HG03066 (cell line): ENCODE measurements at regions not wholly inside any gene's neighbourhood (a gene's known extent, or its start where the extent isn't known, plus 50 kb on each side); places are given as distances from the start of the nearest gene placed in this dataset.
A peak's percentile ranks its signal among the peaks of the same experiment; 100 is the strongest.

Experiments used
- ATAC-seq: cut with Tn5 transposase; IDR thresholded peaks from one replicate; pipeline ENCODE4 v1.9.1; 2021; ENCODE audit warnings: low read depth; ENCODE audit not compliant: unreplicated experiment

DNA sequence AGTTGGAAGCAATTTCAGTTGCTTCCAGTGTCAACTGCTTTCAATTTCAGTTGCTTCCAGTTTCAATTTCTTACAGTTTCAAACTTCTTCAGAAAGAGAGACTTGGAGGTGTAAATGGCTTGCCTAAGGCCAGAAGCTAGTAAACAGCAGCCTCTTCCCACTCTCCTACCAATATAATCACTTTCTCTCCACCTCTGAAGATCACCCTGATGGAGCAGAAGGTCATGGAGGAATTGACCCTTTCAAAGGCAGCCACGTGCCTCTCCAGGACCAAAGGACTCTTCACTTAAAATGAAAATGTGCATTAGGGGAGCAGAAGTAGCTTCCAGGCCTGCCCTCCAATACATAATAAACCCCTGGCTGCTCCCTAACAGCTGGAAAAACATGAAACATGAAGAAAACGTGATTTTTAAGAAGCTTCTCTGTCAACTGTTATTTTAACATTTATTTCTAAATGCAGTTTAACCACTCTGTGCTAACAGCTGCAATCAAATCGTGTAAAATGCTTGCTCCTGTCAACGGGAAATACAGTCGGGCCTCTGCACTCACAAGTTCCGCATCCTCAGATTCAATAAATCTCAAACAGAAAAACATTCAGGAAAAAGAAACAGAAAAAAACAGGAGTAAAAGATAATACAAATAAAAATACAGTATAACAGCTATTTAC lies 1020.6 kb downstream of the XPNPEP1 start:
- no peak for ATAC-seq

DNA sequence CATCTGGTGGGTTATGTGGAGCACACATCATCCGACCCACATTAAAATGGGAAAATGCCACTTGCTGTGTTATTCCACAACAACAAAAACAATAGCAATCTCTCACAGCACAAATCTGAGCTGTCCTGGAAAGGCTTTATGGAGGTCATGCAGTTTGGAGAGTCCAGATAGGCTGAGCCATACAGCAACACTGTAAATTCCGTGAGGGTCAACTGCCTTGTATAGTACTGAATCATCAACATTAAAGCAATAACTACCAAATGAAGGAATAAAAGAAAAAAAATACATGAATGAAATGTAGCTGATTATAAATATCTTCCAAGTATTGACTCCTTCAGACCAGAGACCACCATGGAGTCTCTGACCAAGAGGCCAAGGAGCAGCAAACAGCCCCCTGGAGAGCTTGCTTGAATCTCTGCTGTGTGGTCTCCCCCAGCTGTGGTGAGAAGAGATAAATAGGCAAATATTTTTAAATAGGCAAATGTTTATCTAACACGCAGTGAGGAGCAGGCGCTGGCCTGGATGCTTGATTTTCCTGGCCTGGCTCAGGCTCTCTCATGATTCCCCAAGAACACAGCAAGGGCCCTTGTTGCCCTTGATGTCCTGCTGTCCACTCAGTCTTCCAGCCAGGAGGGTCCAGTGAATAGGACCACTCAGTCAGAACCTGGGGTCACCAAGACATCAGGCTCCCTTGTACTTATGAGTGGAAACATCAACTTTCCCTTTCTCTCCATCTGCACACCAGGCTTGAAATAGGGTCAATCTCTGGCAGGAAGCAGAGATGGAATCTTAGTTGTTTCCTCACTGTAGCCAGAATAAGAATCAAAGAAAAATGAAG lies 1021.3 kb downstream of the XPNPEP1 start:
- no peak for ATAC-seq

DNA sequence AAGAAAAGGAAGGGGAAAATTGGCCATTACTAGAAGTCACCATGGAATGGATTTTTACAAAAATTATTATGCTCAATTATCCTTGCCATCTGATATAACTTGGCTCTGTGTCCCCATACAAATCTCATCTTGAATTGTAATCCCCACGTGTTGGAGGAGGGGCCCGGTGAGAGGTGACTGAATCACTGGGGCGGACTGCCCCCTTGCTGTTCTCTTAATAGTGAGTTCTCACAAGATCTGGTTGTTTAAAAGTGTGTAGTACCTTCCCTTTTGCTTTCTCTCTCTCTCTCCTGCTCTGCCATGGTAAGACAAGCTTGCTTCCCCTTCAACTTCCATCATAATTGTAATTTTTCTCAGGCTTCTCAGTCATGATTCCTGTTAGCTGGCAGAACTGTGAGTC lies 1023.6 kb downstream of the XPNPEP1 start:
- no peak for ATAC-seq

DNA sequence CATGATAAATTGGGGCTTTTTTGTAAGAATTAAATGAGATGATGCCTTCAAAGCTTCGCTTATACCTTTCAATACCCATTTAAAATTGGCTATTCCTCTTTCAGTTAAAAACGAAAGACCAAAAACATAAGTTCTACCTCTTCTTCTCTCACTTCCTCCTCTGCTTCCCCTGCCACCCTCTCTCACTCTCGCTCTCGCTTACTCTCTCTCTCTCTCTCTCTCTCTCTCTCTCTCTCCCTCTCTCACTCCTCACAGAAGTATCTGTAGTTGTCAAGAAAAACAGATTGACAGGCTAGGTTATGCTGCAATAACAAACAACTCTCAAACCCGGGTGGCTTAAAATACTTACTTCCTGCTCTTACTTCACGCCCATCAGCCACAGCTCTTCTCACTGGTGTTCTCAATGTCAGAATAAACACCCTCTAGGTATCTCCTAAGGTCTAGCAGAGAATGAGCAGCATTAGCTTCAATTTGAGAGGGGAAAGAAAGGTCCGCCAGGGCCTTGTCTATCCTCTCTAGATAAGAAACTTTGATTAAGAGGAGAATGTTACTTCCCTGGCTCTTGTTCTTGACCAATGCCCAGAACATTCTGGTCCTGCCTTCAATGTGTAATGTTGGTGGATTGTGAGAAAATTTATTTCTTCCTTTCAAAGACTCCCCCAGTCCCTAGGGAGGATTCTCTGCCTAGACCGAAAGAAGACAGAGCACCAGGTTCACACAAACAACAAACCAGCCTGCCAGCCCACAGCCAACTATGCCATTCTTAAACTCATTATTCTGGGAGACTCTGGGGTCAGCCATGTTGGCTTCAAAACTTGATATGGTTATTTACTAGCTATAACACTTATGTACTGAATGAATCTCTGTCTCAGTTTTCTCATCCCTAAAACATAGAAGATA lies 1028.7 kb downstream of the XPNPEP1 start:
- ATAC-seq: peak; percentile 92

DNA sequence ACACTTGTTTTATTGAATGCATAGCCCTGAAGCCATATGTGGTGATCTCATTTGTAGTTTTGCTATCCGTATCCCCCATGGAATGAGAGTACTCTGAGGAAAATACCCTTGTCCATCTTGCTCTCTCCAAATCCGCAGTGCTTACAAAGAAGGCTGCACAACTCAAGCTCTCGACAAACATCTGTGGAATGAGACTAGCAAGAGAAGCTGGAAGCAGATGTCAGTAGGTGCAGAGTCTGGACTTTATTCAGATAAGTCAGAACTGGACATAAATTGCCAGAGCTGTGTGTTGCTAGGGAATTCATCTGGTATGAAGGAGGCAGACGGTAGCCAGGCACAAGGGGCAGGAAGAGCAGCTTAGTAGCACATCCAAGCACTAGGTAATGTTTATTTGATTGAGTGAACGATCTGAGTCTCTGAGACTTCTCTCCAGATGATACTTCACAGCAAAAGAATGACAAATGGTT lies 1046.2 kb downstream of the XPNPEP1 start:
- ATAC-seq: no peak

DNA sequence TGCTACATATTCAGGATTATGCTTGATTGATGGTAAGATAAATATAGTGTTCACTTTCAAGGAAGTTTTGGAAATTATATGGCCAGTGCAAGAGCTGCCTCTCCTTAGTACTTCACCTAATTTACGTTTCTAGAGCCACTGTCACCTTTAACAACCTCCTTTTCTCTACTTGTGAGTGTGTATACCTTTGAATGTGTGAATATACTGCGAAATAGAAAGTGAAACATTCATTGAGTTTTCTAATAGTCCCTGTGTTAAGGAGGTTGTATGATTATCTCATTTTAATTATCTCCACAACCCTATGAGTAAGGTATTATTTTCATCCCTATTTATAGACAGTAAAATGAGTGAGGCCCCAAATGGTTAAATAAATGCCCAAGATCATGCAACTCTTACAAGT lies 1050.5 kb downstream of the XPNPEP1 start:
- no peak for ATAC-seq

DNA sequence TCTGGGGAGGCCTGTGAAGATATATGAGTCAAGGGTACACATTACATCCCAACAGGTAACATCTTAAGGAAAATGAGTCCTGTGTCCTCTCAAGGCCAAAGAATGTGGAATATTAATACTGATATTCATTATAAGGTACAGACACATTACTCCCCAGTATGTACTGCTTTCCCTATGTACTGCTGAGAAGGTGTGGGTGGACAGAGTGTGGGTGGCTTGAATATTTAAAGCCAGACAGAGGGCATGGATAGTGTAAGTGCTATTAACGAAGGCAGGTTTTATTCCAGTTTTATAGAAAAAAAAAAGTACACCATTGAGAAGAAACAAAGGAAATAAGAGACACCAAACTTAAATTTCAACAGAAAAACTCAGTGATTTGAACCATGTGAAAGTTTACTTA lies 1054.4 kb downstream of the XPNPEP1 start:
- no peak for ATAC-seq

DNA sequence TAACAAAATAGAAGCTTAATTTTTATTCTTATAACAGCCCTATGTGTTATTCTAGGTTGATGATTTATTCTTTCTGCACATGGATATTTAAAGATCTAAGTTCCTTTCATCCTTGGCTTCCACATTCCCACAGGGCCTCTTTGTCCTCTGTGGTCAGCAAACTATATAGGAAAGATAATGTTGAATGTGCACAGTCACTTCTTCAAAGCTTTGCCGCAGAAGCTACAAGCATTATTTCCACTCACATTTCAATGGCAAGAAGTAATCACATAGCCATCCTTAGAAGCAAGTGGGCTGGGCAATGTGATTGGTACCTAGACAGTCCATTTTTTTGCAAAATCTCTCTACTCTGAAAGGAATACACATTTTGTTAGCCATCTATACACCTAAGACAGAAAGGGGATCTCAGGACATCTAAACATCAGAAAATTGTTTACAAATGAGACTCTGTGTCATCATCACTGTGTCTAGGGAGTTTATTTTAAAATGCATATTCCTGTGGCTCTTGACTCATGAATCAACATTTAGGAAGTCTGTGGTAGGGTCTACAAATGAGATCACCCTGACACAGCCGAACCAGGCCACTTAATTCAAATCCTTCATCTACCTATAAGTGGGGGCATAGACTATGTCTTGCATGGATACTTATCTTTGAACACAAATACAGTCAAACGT lies 1060.5 kb downstream of the XPNPEP1 start:
- ATAC-seq: no peak

DNA sequence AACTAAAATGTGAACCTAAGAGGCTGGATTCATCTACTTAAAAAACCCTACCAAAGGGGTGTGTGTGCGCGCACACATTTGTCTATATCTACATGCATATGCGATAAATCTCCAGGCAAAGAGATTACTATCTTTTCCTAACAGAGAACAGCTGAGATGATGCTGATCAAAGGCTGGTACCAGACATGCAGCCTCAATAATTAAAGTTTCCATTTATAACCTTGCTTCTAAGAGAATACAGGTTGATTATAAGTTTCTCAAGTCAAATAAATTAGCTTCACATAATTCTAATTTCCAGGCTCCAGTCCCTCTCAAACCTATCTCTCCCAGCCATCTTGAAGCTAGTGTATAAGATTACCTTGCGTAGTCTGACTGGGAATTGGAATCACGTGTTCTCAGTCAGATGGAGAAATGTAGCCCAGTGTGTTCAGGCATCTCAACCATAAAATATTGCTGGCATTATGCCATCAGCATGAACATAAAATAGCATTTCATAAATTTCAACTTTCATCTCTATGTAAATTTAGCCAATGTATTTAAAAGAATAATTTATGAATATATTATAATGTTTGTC lies 1062.0 kb downstream of the XPNPEP1 start:
- no peak for ATAC-seq

DNA sequence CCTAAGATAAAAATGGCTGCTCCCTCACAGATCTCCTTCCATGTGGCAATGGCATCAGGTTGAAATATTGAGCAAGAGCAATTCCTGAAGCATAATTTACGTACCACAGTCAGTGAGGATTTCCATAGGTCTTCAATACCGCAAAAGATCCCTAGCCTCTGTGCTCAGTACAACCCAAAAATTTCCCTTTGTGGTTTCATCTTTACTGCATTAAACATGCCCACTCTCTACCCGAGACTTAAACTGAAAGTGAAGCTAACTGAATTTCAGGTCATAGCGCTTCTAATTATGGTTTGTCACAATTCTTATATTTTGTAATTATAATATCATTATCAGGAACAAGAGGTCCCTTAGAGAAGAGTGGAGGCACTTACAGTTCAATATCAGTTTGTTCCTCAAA lies 1071.1 kb downstream of the XPNPEP1 start:
- ATAC-seq: peak; percentile 62

DNA sequence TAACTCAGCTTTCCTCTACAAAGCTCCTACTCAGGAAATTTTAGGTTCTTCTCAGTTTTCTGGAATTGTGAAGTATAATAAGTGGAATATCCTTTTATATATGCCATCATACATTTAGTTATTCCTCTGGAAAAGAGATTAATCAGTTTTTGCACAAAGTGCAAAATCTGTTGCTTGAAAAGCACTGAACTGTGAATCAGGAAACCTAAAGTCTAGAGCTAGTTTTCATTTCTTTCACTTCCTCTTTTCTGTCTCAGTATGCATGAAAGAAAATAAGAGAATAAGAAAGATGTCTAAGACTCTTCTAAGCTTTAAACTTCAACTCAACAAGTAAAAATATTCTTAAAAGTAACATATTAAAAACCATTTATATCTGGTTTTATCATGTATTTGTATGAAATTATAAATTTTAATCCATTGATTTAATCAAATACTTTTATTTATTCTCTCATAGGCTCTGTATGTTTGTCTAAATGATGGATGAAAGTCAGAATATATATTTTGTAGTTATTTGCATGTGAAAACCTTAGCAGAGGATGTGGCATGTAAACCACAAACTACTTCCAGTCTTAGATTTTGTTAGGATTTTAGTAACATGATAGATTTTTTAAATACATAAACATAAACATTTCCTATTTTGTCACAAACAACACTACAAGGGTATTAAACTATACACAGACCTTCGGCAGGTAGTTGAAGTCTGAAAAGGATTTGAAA lies 1073.0 kb downstream of the XPNPEP1 start:
- ATAC-seq: peak; percentile 87

DNA sequence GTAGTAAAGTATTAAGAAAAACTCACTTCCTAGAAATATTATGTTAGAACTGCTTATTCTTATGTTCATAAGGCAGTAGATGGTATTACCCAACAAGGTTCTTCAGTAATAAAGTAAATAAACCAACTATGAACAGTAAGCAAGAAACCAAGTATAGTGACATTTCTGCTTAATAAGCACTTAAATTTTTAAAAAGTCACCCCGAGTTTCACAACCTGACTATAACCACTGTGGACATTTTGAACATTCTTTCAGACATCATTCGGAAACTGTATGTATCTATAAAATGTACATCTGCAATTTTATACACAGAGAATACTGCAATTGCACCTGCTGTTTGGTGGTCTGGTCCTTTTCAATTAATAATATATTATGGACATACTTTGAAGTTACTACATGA lies 1073.6 kb downstream of the XPNPEP1 start:
- ATAC-seq: peak; percentile 34

DNA sequence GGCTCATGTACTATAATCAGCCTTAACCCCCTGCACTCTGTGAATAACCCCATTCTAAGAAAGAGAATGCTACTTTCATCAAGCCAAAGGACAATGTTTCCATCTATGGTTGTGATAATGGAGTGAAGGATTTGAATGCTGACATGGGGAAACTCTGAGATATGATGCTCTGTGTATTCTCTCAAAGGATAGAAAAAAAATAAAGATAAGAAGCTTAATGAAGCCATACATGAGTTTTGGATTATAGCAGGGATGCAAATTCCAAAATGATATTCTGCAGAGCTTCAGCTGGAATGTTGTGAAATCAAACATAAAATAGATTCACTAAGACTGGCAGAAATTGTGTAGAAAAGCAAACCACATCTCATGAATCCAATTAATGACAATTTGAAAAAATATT lies 1074.1 kb downstream of the XPNPEP1 start:
- ATAC-seq: no peak

DNA sequence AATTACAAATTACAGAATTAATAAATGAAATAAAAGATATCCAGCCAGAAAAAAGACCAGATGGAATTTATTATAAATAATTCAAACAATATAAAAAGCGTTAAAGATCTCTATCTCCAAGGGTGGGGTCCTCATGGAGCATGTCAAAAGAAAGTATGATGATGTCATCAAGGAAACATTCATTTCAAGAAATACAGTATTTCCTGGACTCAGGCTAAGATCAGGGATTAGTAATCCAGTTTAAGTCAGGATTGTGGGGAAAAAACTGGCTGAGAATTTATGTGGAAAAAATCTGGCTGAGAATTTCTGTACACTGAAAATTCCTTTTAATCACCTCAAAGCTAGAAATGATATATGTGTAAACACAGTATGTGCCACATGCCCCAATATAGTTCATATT lies 1075.3 kb downstream of the XPNPEP1 start:
- ATAC-seq: no peak

DNA sequence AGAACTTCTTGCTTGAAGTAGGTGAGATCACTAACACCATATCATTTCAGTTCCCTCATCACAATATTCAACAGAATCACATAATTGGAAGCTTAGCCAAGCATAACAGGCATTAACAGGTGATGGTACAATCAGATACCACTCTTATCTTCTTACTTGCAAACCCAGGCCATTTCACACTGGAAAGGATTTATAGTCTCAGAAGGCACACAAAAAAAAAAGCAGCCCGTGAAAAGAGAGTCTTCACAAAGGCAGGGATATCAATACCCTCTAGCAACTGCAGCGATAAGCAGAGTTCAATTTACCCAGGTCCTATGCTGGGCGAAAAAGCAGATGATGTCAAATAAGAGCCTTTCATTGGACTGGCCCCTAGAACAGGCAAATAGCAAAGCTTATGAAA lies 1082.4 kb downstream of the XPNPEP1 start:
- ATAC-seq: no peak

DNA sequence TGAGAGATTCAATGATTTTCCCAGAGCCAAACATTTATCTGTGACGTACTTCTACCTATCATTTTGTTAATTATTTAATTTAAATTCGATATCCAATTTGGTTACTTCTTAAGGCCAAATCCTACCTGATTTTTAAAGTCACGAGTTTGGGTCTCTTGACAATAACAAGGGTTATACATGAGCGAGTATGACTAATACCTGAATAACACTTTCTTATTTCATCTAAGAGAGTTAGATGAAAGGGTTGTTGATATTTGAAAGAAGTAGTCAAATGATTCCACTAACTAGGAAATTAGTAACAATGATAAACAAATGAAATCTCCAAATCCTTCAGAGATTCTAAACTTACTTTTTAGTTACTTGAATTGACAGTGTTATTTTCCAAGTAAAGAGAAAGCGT lies 1086.9 kb downstream of the XPNPEP1 start:
- no peak for ATAC-seq

DNA sequence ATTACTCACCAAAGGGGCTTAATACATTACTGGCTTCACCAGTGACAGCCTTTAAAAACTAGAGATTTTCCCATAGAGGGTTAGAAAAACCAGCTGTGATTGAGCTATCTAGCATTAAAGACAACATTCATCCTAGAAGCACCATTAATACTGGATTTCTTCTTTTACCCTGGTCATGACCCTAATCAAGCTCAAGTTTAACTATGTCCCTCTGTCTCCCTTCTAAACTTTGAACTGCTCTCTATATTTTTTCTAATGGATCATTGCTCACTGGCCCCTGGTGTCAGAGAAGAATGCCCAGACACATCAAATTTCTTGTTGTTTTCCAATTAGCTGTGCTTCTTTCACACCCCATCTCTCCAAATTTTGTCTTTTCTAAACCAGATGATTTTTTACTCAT lies 1101.3 kb downstream of the XPNPEP1 start:
- no peak for ATAC-seq

DNA sequence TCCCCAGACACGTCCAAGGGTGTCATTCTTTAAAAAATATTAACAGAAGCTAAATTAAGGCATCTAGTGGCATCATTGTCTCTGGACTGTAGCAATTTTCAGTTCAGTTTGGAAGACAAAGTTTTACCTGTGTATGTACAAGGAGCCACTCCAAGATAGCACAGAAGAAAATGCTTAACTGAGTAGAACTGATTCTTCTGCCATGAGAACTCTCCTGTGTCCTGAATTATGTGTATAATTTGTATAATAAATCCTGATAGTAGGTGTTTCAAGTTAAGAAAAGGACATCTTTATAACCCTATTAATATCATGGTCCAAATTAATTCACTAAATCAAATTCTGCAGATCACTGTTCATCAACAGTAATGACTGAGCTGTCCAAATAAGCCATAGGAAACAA lies 1104.0 kb downstream of the XPNPEP1 start:
- no peak for ATAC-seq

DNA sequence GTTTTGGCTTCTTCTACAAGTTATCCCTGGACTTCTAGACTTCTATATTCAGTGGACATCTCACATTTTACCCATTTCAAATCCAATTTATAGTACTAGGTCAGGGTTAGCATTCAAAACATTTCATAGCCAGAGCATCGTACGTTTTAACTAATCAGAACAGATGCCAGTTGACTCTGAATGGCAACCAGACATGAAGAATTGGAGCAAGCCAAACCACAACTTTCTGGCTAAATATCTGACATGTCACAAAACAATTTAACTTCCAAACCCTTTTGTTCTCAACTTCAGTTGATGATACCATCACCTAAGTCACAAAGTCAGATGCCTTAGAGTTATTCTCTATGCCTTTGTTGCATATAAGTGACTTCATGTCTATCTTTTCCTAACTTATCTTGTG lies 1105.7 kb downstream of the XPNPEP1 start:
- ATAC-seq: no peak

DNA sequence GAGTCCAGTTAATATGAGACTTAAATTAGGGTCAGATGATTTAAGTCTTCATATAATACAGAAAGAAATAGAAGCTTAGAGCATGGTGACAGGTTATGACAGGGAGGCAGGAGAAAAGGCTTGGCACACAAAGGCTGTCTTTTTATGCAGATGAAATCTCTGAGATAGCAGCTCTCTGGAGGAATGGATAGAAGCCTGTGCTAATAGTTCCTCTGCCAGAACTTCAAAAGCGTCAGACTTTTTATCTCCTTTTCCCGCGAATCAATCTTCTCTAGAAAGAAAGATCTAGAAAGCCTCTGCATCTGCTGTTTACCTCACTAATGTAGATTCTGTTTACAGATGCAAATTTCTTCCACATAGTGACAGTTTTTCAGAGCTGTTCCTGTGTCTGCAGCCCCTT lies 1106.2 kb downstream of the XPNPEP1 start:
- ATAC-seq: no peak
